Medulla oblongata (tissue), 1 donor: ENCODE measurements at regions not wholly inside any gene's neighbourhood (a gene's known extent, or its start where the extent isn't known, plus 50 kb on each side); places are given as distances from the start of the nearest gene placed in this dataset.

Experiments
- DNase-seq: peaks from one replicate; pipeline ENCODE4 v3.0.0-alpha.2; 2015; ENCODE audit errors: extremely low spot score

GRCh38 chrX:33465137-33465536 is 253.8 kb upstream of the DMD start:
- no peak for DNase-seq

GRCh38 chrX:33457102-33457501 is 245.8 kb upstream of the DMD start:
- no peak for DNase-seq

GRCh38 chrX:33447285-33447684 is 235.9 kb upstream of the DMD start:
- no peak for DNase-seq

GRCh38 chrX:33434256-33435092 is 223.1 kb upstream of the DMD start:
- DNase-seq = peak; percentile 65

- DNase-seq = no peak
Observed at GRCh38 chrX:33416273-33416805, 205.0 kb upstream of the DMD start.

- no peak for DNase-seq
Observed at GRCh38 chrX:33415459-33415858, 204.1 kb upstream of the DMD start.

GRCh38 chrX:33385546-33385945 is 174.2 kb upstream of the DMD start:
- no peak for DNase-seq

- DNase-seq = no peak
Observed at GRCh38 chrX:33379839-33380238, 168.5 kb upstream of the DMD start.

GRCh38 chrX:33357606-33358005 is 146.3 kb upstream of the DMD start:
- DNase-seq = no peak

- peak; percentile 20 for DNase-seq
Observed at GRCh38 chrX:33339219-33339618, 127.9 kb upstream of the DMD start.

GRCh38 chrX:33336783-33337182 is 125.4 kb upstream of the DMD start:
- peak; percentile 54 for DNase-seq

- no peak for DNase-seq
Observed at GRCh38 chrX:33333271-33333670, 121.9 kb upstream of the DMD start.

GRCh38 chrX:33330798-33331197 is 119.4 kb upstream of the DMD start:
- no peak for DNase-seq

- DNase-seq = no peak
Observed at GRCh38 chrX:33324099-33324498, 112.8 kb upstream of the DMD start.

- no peak for DNase-seq
Observed at GRCh38 chrX:33307911-33308354, 96.6 kb upstream of the DMD start.

GRCh38 chrX:33298622-33299021 is 87.3 kb upstream of the DMD start:
- no peak for DNase-seq

- DNase-seq = no peak
Observed at GRCh38 chrX:33285550-33285949, 74.2 kb upstream of the DMD start.

GRCh38 chrX:33277046-33277445 is 65.7 kb upstream of the DMD start:
- DNase-seq = no peak

GRCh38 chrX:33273535-33273934 is 62.2 kb upstream of the DMD start:
- no peak for DNase-seq

- DNase-seq = no peak
Observed at GRCh38 chrX:33272986-33273385, 61.6 kb upstream of the DMD start.
